ENCODE measurements at regions not wholly inside any gene's neighbourhood (a gene's known extent, or its start where the extent isn't known, plus 50 kb on each side); places are given as distances from the start of the nearest gene placed in this dataset.
"Not testable (repeated sequence)": the region's sequence is repeated elsewhere in the genome, so short reads cannot be mapped to it uniquely, and the experiment has no call there.

DNA sequence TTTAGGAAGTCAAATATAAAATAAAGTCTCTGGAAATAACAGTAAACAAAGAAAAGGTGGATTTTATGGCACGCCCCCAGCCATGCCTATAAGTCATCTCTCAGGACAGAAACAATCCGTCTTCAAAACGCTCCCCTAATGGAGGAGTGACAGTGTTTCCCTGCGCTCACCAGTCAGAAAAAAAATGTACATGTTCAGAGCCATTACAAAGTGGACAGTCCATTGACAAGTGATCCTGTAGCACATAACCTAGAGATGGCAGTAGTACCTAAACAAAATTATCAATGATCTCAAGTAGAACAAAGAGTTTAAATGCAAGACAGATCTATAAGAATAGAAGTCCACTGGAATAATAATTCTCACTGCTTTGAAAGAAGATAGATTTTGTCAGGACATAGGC, 891.7 kb upstream of the MIR17HG start:
- Histone ChIP-seq H3K9ac (ENCODE audit: low read depth, low read length) (no peak overlapping the region), H3K27me3 (ENCODE audit: control insufficient read depth, insufficient read depth, low read length) (no peaks in the 10 kb centered on the region), H3K4me3 (ENCODE audit: low read depth, low read length) (no peak overlapping the region), H3K4me1 (ENCODE audit: control insufficient read depth, insufficient read depth, low read length) (no peaks in the 10 kb centered on the region), H3K36me3 (ENCODE audit: control insufficient read depth, insufficient read depth, low read length) (no peaks in the 10 kb centered on the region), H3K9me3 (ENCODE audit: control insufficient read depth, insufficient read depth, low read length) (no peaks in the 10 kb centered on the region)

DNA sequence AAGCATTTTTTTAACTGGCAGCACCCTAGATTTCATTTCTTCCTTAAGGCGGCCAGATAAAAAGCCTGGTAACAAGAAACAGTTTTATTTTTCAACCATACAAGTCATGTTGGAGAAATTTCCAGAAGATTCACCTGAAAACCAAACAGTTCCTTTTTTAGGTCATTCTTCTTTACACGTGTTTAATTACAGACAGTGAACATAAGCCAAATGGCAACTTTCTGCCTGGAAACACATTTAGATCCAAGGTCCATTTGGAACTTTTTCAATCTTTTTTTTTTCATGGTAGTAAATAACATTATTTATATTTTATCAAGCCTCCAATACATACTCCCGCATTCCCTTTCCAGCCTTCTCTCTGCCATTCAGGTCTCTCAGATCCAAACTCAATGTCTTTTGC, 886.1 kb upstream of the MIR17HG start:
- Histone ChIP-seq H3K4me1 (ENCODE audit: control insufficient read depth, insufficient read depth, low read length) (no peaks in the 10 kb centered on the region), H3K27me3 (ENCODE audit: control insufficient read depth, insufficient read depth, low read length) (no peaks in the 10 kb centered on the region), H3K4me3 (ENCODE audit: low read depth, low read length) (no peak overlapping the region), H3K9ac (ENCODE audit: low read depth, low read length) (no peak overlapping the region), H3K36me3 (ENCODE audit: control insufficient read depth, insufficient read depth, low read length) (no peaks in the 10 kb centered on the region), H3K9me3 (ENCODE audit: control insufficient read depth, insufficient read depth, low read length) (no peaks in the 10 kb centered on the region)

GRCh38 chr13:90477216-90477615, 870.3 kb upstream of the MIR17HG start:
- H3K36me3 ChIP-seq (ENCODE audit: control insufficient read depth, insufficient read depth, low read length) = no peaks in the 10 kb centered on the region
- no peak overlapping the region for H3K4me3 ChIP-seq (ENCODE audit: low read depth, low read length)
- no peak overlapping the region for H3K9ac ChIP-seq (ENCODE audit: low read depth, low read length)
- no peaks in the 10 kb centered on the region for H3K4me1 ChIP-seq (ENCODE audit: control insufficient read depth, insufficient read depth, low read length)
- no peaks in the 10 kb centered on the region for H3K9me3 ChIP-seq (ENCODE audit: control insufficient read depth, insufficient read depth, low read length)
- H3K27me3 ChIP-seq (ENCODE audit: control insufficient read depth, insufficient read depth, low read length) = no peaks in the 10 kb centered on the region

GRCh38 chr13:90483906-90484305, 863.6 kb upstream of the MIR17HG start:
- H3K4me1 ChIP-seq (ENCODE audit: control insufficient read depth, insufficient read depth, low read length) = no peaks in the 10 kb centered on the region

DNA sequence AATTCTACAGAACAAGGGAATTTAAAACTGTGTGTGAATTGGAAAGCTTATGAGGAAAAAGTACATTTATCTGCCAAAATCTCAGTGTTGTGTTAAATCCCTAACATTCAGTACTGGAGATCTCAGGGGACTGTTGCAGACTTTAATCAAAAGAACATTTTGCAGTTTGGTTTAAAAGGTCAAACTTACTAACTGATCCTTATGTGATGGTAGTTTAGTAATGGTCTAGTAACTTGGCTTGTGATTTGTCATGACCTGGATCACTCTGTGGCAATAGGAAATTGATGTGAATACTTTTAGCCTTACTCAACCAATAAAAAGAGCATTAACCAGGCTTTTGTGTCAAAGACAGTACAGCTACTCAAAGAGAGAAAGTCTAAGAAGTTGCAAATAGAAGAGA, 862.1 kb upstream of the MIR17HG start:
- H3K9me3 ChIP-seq (ENCODE audit: control insufficient read depth, insufficient read depth, low read length) = no peaks in the 10 kb centered on the region
- H3K9ac ChIP-seq (ENCODE audit: low read depth, low read length) = no peak overlapping the region
- H3K4me1 ChIP-seq (ENCODE audit: control insufficient read depth, insufficient read depth, low read length) = no peaks in the 10 kb centered on the region
- no peak overlapping the region for H3K4me3 ChIP-seq (ENCODE audit: low read depth, low read length)
- H3K27me3 ChIP-seq (ENCODE audit: control insufficient read depth, insufficient read depth, low read length) = no peaks in the 10 kb centered on the region
- no peaks in the 10 kb centered on the region for H3K36me3 ChIP-seq (ENCODE audit: control insufficient read depth, insufficient read depth, low read length)

More at GRCh38 chr13:90483906-90484305, 863.6 kb upstream of the MIR17HG start:
- H3K9me3 ChIP-seq (ENCODE audit: control insufficient read depth, insufficient read depth, low read length) = no peaks in the 10 kb centered on the region
- no peaks in the 10 kb centered on the region for H3K36me3 ChIP-seq (ENCODE audit: control insufficient read depth, insufficient read depth, low read length)
- H3K9ac ChIP-seq (ENCODE audit: low read depth, low read length) = no peak overlapping the region
- H3K4me3 ChIP-seq (ENCODE audit: low read depth, low read length) = no peak overlapping the region
- H3K27me3 ChIP-seq (ENCODE audit: control insufficient read depth, insufficient read depth, low read length) = no peaks in the 10 kb centered on the region

DNA sequence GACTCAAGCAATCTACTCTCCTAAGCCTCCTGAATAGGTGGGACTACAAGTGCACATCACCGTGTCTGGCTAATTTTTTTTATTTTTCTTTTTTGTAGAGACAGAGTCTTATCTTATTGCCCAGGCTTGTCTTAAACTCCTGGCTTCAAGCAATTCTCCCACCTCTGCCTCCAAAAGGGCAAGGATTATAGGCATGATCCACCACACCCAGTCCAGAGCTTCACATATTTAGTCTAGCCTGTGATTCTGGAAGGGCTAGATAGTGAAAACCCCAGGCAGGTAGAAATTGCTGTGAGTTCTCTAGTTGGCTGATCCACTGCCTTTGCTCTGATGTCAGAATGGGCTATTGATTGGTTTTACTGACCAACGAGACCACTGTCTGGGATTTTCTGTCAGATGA, 854.6 kb upstream of the MIR17HG start:
- H3K36me3 ChIP-seq (ENCODE audit: control insufficient read depth, insufficient read depth, low read length) = no peaks in the 10 kb centered on the region

GRCh38 chr13:90493667-90494066, 853.8 kb upstream of the MIR17HG start:
- Histone ChIP-seq H3K36me3 (ENCODE audit: control insufficient read depth, insufficient read depth, low read length) (no peaks in the 10 kb centered on the region), H3K4me1 (ENCODE audit: control insufficient read depth, insufficient read depth, low read length) (no peaks in the 10 kb centered on the region), H3K27me3 (ENCODE audit: control insufficient read depth, insufficient read depth, low read length) (no peaks in the 10 kb centered on the region), H3K9ac (ENCODE audit: low read depth, low read length) (no peak overlapping the region), H3K4me3 (ENCODE audit: low read depth, low read length) (no peak overlapping the region), H3K9me3 (ENCODE audit: control insufficient read depth, insufficient read depth, low read length) (no peaks in the 10 kb centered on the region)

More for the DNA sequence above, 854.6 kb upstream of the MIR17HG start:
- H3K27me3 ChIP-seq (ENCODE audit: control insufficient read depth, insufficient read depth, low read length) = no peaks in the 10 kb centered on the region
- H3K4me1 ChIP-seq (ENCODE audit: control insufficient read depth, insufficient read depth, low read length) = no peaks in the 10 kb centered on the region
- H3K4me3 ChIP-seq (ENCODE audit: low read depth, low read length) = no peak overlapping the region
- no peaks in the 10 kb centered on the region for H3K9me3 ChIP-seq (ENCODE audit: control insufficient read depth, insufficient read depth, low read length)
- no peak overlapping the region for H3K9ac ChIP-seq (ENCODE audit: low read depth, low read length)

DNA sequence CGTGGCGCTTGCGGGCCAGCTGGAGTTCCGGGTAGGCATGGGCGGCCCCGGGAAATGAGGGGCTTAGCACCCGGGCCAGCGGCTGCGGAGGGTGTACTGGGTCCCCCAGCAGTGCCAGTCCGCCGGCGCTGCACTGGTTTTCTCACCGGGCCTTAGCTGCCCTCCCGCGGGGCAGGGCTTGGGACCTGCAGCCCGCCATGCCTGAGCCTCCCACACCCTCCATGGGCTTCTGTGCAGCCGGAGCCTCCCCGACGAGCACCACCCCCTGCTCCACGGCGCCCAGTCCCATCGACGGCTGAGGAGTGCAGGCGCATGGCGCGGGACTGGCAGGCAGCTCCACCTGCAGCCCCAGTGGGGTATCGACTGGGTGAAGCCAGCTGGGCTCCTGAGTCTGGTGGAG, 852.6 kb upstream of the MIR17HG start:
- not testable (repeated sequence) for H3K36me3 ChIP-seq (ENCODE audit: control insufficient read depth, insufficient read depth, low read length); H3K9ac ChIP-seq (ENCODE audit: low read depth, low read length); H3K4me3 ChIP-seq (ENCODE audit: low read depth, low read length); H3K27me3 ChIP-seq (ENCODE audit: control insufficient read depth, insufficient read depth, low read length); H3K4me1 ChIP-seq (ENCODE audit: control insufficient read depth, insufficient read depth, low read length); H3K9me3 ChIP-seq (ENCODE audit: control insufficient read depth, insufficient read depth, low read length)

DNA sequence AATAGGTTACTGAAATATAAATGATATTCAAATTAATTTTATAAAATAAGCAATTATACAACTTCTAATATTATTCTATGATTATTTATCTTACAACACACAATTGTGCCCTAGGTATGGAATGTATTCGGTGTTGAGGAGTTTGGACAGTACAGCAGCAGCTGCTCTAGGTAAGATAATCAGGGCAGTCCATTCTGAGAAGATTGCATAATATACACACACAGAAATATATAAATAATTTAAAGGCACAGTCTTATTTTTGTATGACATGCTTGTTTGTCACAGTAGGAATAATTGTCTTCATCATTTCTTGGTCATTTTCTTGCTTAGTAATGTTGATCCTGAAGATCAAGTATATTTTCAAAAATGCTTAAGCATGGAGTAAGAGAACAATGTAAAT, 849.4 kb upstream of the MIR17HG start:
- no peaks in the 10 kb centered on the region for H3K9me3 ChIP-seq (ENCODE audit: control insufficient read depth, insufficient read depth, low read length)

GRCh38 chr13:90498816-90499215, 848.7 kb upstream of the MIR17HG start:
- Histone ChIP-seq H3K9ac (ENCODE audit: low read depth, low read length) (no peak overlapping the region), H3K36me3 (ENCODE audit: control insufficient read depth, insufficient read depth, low read length) (no peaks in the 10 kb centered on the region), H3K9me3 (ENCODE audit: control insufficient read depth, insufficient read depth, low read length) (no peaks in the 10 kb centered on the region), H3K27me3 (ENCODE audit: control insufficient read depth, insufficient read depth, low read length) (no peaks in the 10 kb centered on the region), H3K4me3 (ENCODE audit: low read depth, low read length) (no peak overlapping the region), H3K4me1 (ENCODE audit: control insufficient read depth, insufficient read depth, low read length) (no peaks in the 10 kb centered on the region)

More for the DNA sequence above, 849.4 kb upstream of the MIR17HG start:
- Histone ChIP-seq H3K27me3 (ENCODE audit: control insufficient read depth, insufficient read depth, low read length) (no peaks in the 10 kb centered on the region), H3K36me3 (ENCODE audit: control insufficient read depth, insufficient read depth, low read length) (no peaks in the 10 kb centered on the region), H3K4me3 (ENCODE audit: low read depth, low read length) (no peak overlapping the region), H3K9ac (ENCODE audit: low read depth, low read length) (no peak overlapping the region), H3K4me1 (ENCODE audit: control insufficient read depth, insufficient read depth, low read length) (no peaks in the 10 kb centered on the region)

- Histone ChIP-seq H3K4me3 (ENCODE audit: low read depth, low read length) (no peak overlapping the region), H3K9ac (ENCODE audit: low read depth, low read length) (no peak overlapping the region), H3K27me3 (ENCODE audit: control insufficient read depth, insufficient read depth, low read length) (no peaks in the 10 kb centered on the region), H3K36me3 (ENCODE audit: control insufficient read depth, insufficient read depth, low read length) (no peaks in the 10 kb centered on the region), H3K4me1 (ENCODE audit: control insufficient read depth, insufficient read depth, low read length) (no peaks in the 10 kb centered on the region), H3K9me3 (ENCODE audit: control insufficient read depth, insufficient read depth, low read length) (no peaks in the 10 kb centered on the region)
These were observed 846.9 kb upstream of the MIR17HG start for GRCh38 chr13:90500569-90500968.

- H3K4me3 ChIP-seq (ENCODE audit: low read depth, low read length) = no peak overlapping the region
- H3K9me3 ChIP-seq (ENCODE audit: control insufficient read depth, insufficient read depth, low read length) = no peaks in the 10 kb centered on the region
- no peaks in the 10 kb centered on the region for H3K36me3 ChIP-seq (ENCODE audit: control insufficient read depth, insufficient read depth, low read length)
- no peak overlapping the region for H3K9ac ChIP-seq (ENCODE audit: low read depth, low read length)
- H3K4me1 ChIP-seq (ENCODE audit: control insufficient read depth, insufficient read depth, low read length) = no peaks in the 10 kb centered on the region
- no peaks in the 10 kb centered on the region for H3K27me3 ChIP-seq (ENCODE audit: control insufficient read depth, insufficient read depth, low read length)
These were observed 845.3 kb upstream of the MIR17HG start for GRCh38 chr13:90502153-90502552.

DNA sequence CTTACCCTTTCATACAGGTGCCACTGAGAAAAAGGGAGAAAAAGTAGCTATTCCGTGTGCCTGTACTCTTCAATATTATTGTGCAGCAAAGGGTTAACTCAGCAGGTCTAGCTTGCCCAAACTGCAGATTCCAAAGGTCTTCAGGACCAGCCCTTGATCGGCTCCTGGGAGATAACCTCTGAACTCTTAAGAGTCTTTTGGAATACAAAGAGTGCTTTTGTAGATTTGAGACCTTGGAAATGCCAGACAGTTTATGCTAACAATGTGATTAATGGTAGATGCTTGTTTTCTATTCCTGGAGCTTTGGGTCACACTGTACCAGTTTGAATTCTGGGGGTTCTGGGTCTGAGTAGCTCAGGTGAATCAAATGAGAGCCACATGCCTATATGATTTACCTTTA, 844.7 kb upstream of the MIR17HG start:
- Histone ChIP-seq H3K27me3 (ENCODE audit: control insufficient read depth, insufficient read depth, low read length) (no peaks in the 10 kb centered on the region), H3K9ac (ENCODE audit: low read depth, low read length) (no peak overlapping the region), H3K4me1 (ENCODE audit: control insufficient read depth, insufficient read depth, low read length) (no peaks in the 10 kb centered on the region), H3K4me3 (ENCODE audit: low read depth, low read length) (no peak overlapping the region), H3K9me3 (ENCODE audit: control insufficient read depth, insufficient read depth, low read length) (no peaks in the 10 kb centered on the region), H3K36me3 (ENCODE audit: control insufficient read depth, insufficient read depth, low read length) (no peaks in the 10 kb centered on the region)
